EL (cell line): ENCODE measurements at regions not wholly inside any gene's neighbourhood (a gene's known extent, or its start where the extent isn't known, plus 50 kb on each side); places are given as distances from the start of the nearest gene placed in this dataset.
"Not testable (repeated sequence)": the region's sequence is repeated elsewhere in the genome, so short reads cannot be mapped to it uniquely, and the experiment has no call there.

Experiments
- DNase-seq: peaks from one replicate; pipeline ENCODE4 v3.0.0-alpha.2; 2016

- not testable (repeated sequence) for DNase-seq
Measured at GRCh38 chr15:69774711-69775110, 322.1 kb downstream of the RPLP1 start.

DNA sequence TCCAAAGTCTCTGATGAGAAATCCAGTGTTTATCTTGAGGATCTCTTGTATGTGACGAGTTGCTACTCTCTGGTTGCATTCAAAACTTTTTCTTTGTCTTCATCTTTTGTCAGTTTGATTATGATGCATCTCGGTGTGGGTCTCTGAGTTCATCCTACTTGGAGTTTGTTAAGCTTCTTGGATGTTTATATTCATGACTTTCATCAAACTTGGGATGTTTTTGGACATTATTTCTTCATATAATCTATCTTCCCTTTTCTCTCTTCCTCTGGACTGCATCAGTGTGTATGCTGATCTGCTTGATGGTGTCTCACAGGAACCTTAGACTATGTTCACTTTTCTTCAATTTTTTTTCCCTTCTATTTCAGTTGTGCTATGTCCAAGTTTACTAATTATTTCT is 320.4 kb downstream of the TLE3 start:
- no peak for DNase-seq

DNA sequence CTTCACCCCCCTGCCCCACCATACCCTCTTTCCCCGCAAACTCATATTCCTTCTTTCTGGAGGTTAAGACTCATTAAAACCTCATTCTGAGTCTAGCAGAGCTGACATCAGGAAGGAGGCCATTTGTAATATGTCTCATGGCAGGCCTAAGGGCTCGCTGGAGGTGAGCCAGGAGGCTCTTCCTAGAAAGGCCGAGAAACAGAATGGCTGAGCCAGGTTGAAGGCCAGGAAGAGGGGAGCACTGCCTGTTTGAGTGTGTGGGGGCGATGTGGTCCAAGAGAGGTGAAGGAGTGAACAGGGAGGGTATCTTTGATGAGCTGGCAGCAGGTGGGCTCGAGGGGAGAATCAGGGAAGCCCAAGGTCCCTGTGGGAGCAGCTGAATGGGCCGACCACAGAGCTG is 317.3 kb downstream of the TLE3 start:
- DNase-seq, result peak; percentile 23

DNA sequence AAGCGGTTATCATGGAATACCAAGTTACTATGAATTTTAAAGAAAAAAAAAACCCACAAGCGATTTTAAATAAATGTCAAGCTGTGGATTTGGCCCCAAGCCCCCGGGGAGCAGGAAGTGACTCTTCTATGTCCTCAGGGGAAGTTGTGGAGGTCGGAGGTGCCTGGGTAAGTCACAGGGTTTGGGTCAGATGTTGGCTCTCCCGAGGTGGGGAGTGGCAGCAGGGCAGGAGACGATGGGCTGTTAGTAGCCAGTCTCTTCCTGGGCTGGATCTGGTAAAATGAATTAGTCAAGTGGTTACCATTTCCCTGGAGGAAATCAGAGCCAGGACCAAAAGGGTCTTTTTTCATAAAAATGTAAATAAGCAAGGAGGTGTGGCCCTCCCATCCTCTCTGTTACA is 316.7 kb downstream of the TLE3 start:
- DNase-seq, result peak; percentile 31

DNA sequence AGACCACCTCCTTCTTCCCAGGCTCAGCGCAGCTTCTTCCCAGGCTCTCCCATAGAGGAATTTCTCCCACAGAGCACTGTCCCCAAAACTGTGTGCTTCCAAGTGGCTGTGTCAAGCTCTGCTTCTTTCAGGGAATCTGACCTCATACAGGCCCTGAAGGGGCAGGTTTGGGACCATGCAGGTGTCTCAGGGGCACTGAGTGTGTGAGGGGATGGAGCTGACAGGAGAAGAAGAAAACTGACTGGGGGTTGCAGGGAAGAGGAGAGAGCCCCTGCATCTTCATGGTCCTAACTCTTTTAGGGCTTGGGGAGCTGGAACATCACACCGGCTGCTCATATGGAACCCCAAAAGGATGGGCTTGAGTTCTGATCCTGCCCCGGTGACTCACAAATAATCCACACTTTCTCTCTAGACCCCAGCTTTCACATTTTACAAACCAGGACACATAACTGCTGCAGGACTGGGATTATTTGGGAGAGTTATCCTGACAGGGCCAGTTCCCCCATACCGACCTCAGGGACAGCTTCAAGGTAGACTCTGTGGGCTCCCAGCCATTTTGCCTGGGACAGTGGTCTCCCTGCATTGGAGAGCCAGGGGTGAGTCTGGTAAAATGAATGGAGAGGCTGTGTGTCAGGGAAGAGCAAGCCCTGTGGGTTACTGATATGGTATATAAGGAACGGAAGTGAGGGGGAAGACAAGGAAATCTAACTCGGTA is 316.1 kb downstream of the TLE3 start:
- no peak for DNase-seq

DNA sequence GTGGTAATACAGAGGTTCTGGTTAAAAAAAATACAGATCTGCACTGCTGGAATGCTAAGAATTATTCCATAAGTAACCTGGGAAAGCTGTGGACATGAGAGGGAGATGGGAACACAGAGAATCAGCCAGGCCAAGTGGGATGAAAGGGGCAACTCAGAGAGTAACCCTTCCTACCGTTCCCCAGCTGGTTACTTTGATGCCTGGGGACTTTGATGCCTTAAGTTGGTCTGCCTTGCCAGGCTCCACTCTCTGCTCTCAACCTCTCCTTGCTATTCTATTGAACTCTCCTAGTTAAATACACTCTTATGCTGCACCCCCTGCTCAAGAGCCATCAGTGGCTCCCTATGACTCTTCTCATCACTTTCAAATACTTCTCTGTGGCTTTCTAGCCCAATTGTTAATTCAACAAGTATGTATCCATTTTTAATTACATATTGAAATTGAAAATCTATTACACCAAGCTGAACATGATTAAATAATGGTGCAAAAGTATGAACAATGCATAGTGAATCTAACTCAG is 315.5 kb downstream of the TLE3 start:
- no peak for DNase-seq

DNA sequence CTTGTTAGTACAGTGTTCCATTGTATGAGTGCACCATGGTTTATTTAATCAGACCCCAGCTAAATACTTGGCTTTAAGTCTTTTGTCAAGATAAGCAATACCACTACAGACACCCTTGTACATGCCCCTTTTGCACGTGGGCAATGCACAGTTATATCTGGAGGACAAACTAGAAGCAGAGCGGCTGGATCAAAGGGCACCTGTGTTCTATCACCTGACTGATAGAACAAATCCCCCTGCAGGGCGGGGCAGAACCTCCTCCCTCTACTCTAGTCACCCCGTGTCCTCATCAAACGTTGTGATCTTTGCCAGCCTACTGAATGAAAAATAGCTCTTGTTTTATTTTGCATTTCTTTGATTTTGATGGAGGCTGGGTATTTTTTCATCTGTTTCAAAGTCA is 314.9 kb downstream of the TLE3 start:
- DNase-seq, result no peak

- DNase-seq, result no peak
Measured at GRCh38 chr15:69783211-69783610, 314.5 kb downstream of the TLE3 start.

GRCh38 chr15:69784798-69785566 is 312.7 kb downstream of the TLE3 start:
- peak; percentile 76 for DNase-seq

GRCh38 chr15:69786136-69786701 is 311.5 kb downstream of the TLE3 start:
- no peak for DNase-seq

DNA sequence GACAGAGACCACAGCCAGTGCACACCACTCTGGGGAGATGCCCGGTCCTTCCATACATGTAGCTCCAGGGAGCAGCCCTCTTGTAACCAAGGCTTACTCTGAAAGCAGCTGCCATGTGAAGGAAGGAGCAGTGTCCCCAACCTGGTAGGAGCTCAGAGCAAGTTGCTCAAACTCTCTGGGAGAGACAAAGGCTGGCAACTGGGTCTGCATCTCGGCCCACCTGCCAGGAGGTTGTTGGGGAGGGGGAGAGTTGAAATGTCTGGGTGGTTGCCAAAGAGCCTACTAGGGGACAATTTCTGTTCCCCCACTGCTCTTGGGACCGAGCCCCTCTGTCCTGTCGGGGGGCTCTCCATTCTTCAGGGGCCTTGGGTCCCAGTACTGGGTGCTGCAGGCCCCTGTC is 309.9 kb downstream of the TLE3 start:
- DNase-seq, result no peak

DNA sequence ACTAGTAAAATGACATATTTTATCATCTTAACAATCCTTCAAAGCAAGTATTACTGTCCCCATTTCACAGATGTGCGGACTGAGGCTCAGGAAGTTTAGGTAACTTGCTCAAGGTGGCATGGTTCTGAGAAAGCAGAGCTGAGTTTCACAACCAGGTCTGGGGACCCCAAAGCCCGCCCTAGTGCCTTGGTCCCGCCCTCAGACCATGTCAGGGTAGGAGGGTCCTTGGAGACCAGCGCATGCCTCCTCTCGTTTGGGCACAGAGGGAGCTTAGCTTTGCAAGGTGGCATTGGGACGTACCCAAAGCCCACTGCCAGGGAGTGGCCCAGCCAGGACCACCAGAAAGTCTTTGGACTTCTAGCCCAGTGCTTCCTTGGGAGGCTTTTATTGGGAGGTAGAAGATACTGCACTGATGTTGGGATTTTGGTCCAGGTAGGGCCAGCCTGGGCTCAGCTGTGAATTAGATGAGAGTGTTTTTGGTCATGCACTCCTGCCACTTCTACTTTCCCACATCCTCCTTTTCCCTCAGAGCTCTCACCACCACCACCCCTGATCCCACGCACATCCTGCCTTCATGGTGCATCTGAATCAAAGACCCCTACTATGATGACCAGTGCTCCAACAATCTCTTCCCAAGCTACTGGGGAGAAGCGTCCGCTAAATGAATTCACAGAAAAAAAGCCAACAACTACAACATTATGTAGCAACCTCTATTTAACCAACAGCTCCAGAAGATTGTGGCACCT is 307.9 kb downstream of the TLE3 start:
- DNase-seq, result no peak

GRCh38 chr15:69790632-69791031 is 307.1 kb downstream of the TLE3 start:
- no peak for DNase-seq

- DNase-seq, result no peak
Measured at GRCh38 chr15:69792823-69793222, 304.9 kb downstream of the TLE3 start.

DNA sequence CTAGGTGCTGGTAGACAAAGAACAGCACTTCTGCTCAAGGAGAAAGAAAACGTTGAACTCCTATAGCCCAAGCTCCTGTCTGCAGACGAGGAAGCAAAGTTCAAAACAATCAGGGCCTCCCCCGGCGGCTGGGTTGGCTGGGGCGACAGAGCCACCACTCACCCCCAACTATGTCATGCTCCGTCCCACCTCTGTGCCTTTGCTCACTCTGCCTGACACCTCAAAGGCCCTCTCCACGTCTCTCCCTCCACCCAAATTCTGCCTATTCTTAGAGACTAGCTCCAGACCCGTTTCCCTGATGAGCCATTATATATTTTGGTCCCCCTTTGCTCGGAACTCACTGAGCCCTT is 304.3 kb downstream of the TLE3 start:
- no peak for DNase-seq

DNA sequence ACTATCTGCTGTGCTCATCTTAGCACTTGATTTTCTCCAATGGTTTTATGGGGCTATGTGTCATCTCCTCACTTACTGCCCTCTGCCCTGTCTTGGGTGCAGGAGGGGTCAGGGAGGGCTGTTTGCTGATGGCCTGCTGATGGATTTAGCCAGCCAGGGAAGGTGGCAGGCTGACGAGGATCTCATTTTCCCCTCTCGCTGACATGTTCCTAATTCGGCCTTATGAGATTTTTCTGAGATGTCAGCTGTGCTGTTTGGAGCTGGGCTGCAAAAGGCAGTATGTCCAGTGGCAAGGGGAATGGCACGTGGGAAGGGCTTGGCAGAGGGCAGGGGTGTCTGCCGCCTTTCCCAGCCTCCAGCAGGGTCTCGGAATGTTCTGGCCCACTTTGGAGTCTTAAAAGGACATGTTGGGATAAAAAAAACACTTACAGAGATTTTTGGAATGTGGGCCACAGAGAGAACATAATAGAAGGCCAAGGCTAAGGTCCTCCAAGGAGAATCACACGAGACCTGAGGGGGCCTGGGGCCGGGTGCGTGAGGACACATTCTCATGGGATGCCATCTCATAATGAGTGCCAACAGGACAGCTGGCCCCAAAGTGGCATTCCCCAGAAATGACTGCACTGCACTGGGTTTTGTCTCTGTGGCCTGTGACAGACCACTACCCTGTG is 303.8 kb downstream of the TLE3 start:
- DNase-seq, result no peak

DNA sequence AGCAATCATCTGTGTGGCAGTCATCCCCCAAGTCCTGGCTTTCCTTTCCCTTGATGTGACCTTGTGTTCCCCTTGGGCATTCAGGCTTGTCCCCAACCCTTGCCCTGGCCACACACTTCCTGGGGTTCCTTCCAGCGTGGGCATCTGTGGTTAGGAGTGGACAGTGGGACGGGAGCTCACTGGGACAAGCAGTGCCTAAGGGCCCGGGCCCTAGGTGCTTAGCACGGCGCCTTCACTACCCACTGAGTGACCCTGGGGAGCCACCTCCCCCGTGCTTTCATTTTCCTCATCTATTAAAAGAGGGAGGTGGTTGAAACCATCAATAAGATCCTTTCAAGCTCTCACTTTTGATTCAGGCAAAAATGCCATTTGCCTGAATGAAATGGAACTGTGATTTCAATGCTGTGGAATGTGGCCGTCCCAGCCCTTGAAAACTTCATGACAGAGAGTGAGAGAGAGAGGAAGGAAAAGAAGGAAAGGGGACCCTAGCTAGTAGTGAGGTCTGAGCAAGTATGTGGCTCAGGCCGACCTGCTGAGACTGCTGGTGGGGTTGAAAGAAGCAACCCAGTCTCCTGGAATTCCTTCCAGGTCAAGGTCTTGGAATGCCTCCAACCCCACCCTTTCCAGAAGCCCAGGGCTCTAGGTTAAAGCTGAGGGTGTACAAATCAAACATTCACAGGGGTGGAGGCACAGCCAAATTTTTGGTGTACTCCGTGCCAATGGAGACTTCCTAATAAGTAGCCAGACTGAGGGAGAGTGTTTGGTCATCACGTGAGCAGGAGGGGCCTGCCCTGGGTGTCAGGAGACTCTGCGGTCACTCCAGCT is 302.9 kb downstream of the TLE3 start:
- DNase-seq, result peak; percentile 79

DNA sequence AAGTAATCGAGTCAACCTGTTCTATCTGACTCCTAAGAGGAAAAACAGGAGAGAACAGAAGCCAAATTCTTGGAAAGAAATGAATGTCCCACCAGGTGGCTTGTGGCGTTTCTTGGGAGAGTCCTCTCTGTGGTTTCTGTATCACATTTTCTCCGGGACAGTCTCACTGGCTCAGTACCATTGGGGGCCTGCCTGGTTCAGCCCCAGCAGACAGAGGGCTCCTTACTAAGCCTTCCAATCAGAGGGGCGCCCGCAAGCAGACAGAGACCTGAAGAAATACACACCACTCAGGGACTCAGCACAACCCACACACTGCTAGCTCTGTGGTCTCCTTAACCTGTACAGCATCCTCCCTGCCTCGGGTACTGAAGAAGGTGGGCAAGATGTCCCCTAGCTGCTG is 302.1 kb downstream of the TLE3 start:
- no peak for DNase-seq

- no peak for DNase-seq
Measured at GRCh38 chr15:69797051-69797595, 300.6 kb downstream of the TLE3 start.

DNA sequence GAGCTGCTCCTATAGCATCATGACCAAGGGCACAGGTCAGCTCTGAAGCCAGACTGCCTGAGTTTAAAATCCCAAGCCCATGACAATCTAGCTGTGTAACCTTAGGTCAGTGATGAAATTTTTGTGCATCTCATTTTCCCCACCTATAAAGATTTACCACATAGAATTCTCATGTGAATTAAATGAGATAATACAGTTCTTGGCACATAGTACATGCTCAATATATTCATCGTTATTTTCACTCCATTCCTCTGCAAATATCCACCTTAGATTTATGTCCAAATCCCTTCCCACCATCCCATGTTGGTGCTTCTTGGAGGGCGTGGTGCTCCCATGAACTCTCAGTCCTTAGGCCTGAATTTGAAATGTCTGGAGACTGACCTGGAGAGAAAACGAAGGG is 300.1 kb downstream of the TLE3 start:
- no peak for DNase-seq

GRCh38 chr15:69798481-69799250 is 299.1 kb downstream of the TLE3 start:
- peak; percentile 10 for DNase-seq
